Heart left ventricle (tissue), 16 donors: ENCODE measurements at regions not wholly inside any gene's neighbourhood (a gene's known extent, or its start where the extent isn't known, plus 50 kb on each side); places are given as distances from the start of the nearest gene placed in this dataset.
A peak's percentile ranks its signal among the peaks of the same experiment; 100 is the strongest.

Experiments
- ATAC-seq, 4 donors: fragments of 200-7000 bp; cut with Tn5 transposase; one replicate each; pipeline ENCODE4 v1.9.1; 2020 to 2022; ENCODE audit warnings: moderate library complexity in 4 of 4, mild to moderate bottlenecking in 3 of 4, moderate number of reproducible peaks in 1 of 4
- DNase-seq, 5 donors: peaks; one replicate each; pipeline ENCODE4 v3.0.0-alpha.2; 2020
- H3K27ac ChIP-seq, 12 donors: fragments of 200-600 bp; sonication (generic) in 4 of 12; one replicate each; pipeline versions ENCODE4 v1.5.0 to v1.8.0; 2016 to 2022; ENCODE audit warnings: mild to moderate bottlenecking in 2 of 12
- H3K27me3 ChIP-seq, 9 donors: fragments of 200-600 bp; sonication (generic) in 2 of 9; one replicate each; pipeline versions ENCODE4 v1.5.1 to v1.8.0; 2016 to 2022; ENCODE audit warnings: mild to moderate bottlenecking in 3 of 9
- H3K36me3 ChIP-seq, 9 donors: fragments of 200-600 bp; sonication (generic) in 2 of 9; one replicate each; pipeline versions ENCODE4 v1.5.0 to v1.8.0; 2018 to 2022; ENCODE audit warnings: mild to moderate bottlenecking in 2 of 9
- H3K4me1 ChIP-seq, 12 donors: fragments of 200-600 bp; sonication (generic) in 4 of 12; one replicate each; pipeline versions ENCODE4 v1.5.0 to v1.8.0; 2016 to 2022; ENCODE audit warnings: mild to moderate bottlenecking in 3 of 12
- H3K4me3 ChIP-seq, 12 donors: fragments of 200-600 bp; sonication (generic) in 4 of 12; one replicate each; pipeline versions ENCODE4 v1.5.0 to v1.8.0; 2017 to 2022; ENCODE audit warnings: mild to moderate bottlenecking in 9 of 12, moderate library complexity in 4 of 12
- H3K9me3 ChIP-seq, 12 donors: fragments of 200-600 bp; sonication (generic) in 4 of 12; one replicate each; pipeline versions ENCODE4 v1.5.0 to v1.8.0; 2016 to 2022; ENCODE audit warnings: mild to moderate bottlenecking in 1 of 12
- CTCF ChIP-seq, 12 donors: fragments of 200-600 bp; sonication (generic) in 4 of 12; IDR thresholded peaks; one replicate each; pipeline versions ENCODE4 v1.5.0 to v1.8.0; 2018 to 2022; ENCODE audit warnings: antibody characterized with exemption in 12 of 12, mild to moderate bottlenecking in 5 of 12
- POLR2A ChIP-seq, 2 donors: fragments of 450-650 bp; IDR thresholded peaks; one replicate each; pipeline ENCODE4 v1.6.1; 2017; ENCODE audit warnings: antibody characterized with exemption in 2 of 2, mild to moderate bottlenecking in 2 of 2, moderate library complexity in 2 of 2
- WGBS, 4 donors: extraction: QIAGEN DNeasy Blood & Tissue Kit in 2 of 4; methylation state at CpG; one replicate each; pipeline versions ENCODE4 v1.1.5 to v1.1.7; 2013 to 2018; 5-methylcytosine and 5-hydroxymethylcytosine counted together
- intact Hi-C, 10 donors: fragments of 100-400 bp; cut with DNase I; formaldehyde crosslinking; loops; one replicate each; pipeline versions ENCODE4 v1.11.1 to v1.14.2; 2022
- donor health status: ischemic (EF 13 %, LVEDD 7.1; RV severe dilation, severe dysfunction).
- donor health status: healthy with polysubstance abuse.
- donor health status: DM: no; HTN: yes; CAD: no.
- donor health status: DM: no; HTN: no; CAD: no.
- donor health status: ischemic (EF 25% LVEDD 6.9; RV normal size, moderate dysfunction).
- donor health status: ischemic (EF 25% LVEDD 5.7; RV mildly dilated, moderate dysfunction).
- donor health status: healthy.
- donor health status: DM: yes; HTN: yes; CAD: no.
- donor health status: ischemic (EF 35%, LVEDD 5.7; RV mildly dilated, moderate dysfunction).
- donor health status: nonischemic (EF 11% LVEDD 7.7; RV severe dilation, severe dysfunction).
- donor health status: DM: yes; HTN: yes; CAD: no.
- donor health status: PGD.
- donor health status: ischemic (EF 29% LVEDD 5.4; RV normal size, mild dysfunction).
- donor health status: nonischemic (EF 23%, LVEDD 6.1; RV moderate dilation, normal function).

GRCh38 chr6:68077661-68078060 lies 557.4 kb upstream of the ADGRB3 start:
- intact Hi-C loops: no loop called here
- no peak for TF ChIP-seq POLR2A (IDR thresholded peaks at IDR 0.05)
- TF ChIP-seq CTCF (IDR thresholded peaks at IDR 0.05): no peak
- no peak overlapping the region for H3K4me3 ChIP-seq
- H3K27me3 ChIP-seq: no peaks in the 10 kb centered on the region
- 70 to 92% (median 84%) methylated on average over 5 of the region's 5 CpGs for WGBS, 4 donors
- H3K36me3 ChIP-seq: no peaks in the 10 kb centered on the region
- H3K9me3 ChIP-seq: no peaks in the 10 kb centered on the region
- DNase-seq: no peak
- no peaks in the 10 kb centered on the region for H3K4me1 ChIP-seq
- H3K27ac ChIP-seq: no peak overlapping the region
- no peak for ATAC-seq

- Histone ChIP-seq H3K4me3 (no peak overlapping the region), H3K27me3 (no peaks in the 10 kb centered on the region), H3K36me3 (no peaks in the 10 kb centered on the region), H3K9me3 (no peaks in the 10 kb centered on the region), H3K27ac (no peak overlapping the region), H3K4me1 (no peaks in the 10 kb centered on the region)
- intact Hi-C loops: no loop called here
- ATAC-seq: no peak
- DNase-seq: no peak
- TF ChIP-seq CTCF (IDR thresholded peaks at IDR 0.05) (no peak), POLR2A (IDR thresholded peaks at IDR 0.05) (no peak)
These were observed 563.3 kb upstream of the ADGRB3 start for GRCh38 chr6:68071740-68072139.

GRCh38 chr6:68069921-68070710 lies 565.0 kb upstream of the ADGRB3 start:
- H3K4me3 ChIP-seq: no peak overlapping the region
- H3K4me1 ChIP-seq: no peaks in the 10 kb centered on the region
- ATAC-seq (no peak), DNase-seq (no peak)
- H3K9me3 ChIP-seq: no peaks in the 10 kb centered on the region
- no peaks in the 10 kb centered on the region for H3K36me3 ChIP-seq
- no peaks in the 10 kb centered on the region for H3K27me3 ChIP-seq
- TF ChIP-seq CTCF (IDR thresholded peaks at IDR 0.05) (no peak), POLR2A (IDR thresholded peaks at IDR 0.05) (no peak)
- H3K27ac ChIP-seq: no peak overlapping the region
- 20 to 47% (median 32%) methylated on average over 5 of the region's 5 CpGs for WGBS, 4 donors
- intact Hi-C loops: no loop called here

GRCh38 chr6:68059899-68060298 lies 575.2 kb upstream of the ADGRB3 start:
- Histone ChIP-seq H3K27me3 (no peaks in the 10 kb centered on the region), H3K27ac (peak overlapping the region in 1 of 12 donors; percentile 11), H3K4me3 (peak overlapping the region in 5 of 12 donors; percentile 1 to 36 (median 20)), H3K36me3 (no peaks in the 10 kb centered on the region), H3K9me3 (peaks cover 0 to 9% (median 0%) of the 10 kb centered on the region in 12 donors), H3K4me1 (no peaks in the 10 kb centered on the region)
- 47 to 56% (median 54%) methylated on average over 4 of the region's 4 CpGs for WGBS, 4 donors
- TF ChIP-seq POLR2A (IDR thresholded peaks at IDR 0.05): no peak
- TF ChIP-seq CTCF (IDR thresholded peaks at IDR 0.05): no peak
- peak in 1 of 5 donors; percentile 18 for DNase-seq
- peak in 1 of 4 donors; percentile 59 for ATAC-seq
- intact Hi-C loops: no loop called here
